Left cardiac atrium (tissue), 4 donors: ENCODE measurements at regions not wholly inside any gene's neighbourhood (a gene's known extent, or its start where the extent isn't known, plus 50 kb on each side); places are given as distances from the start of the nearest gene placed in this dataset.

ENCODE experiments used
- ATAC-seq, 2 donors: fragments of 200-7000 bp; cut with Tn5 transposase; one replicate each; pipeline ENCODE4 v1.9.1; 2020; ENCODE audit warnings: mild to moderate bottlenecking in 2 of 2, moderate library complexity in 2 of 2
- DNase-seq: peaks from one replicate; pipeline ENCODE4 v3.0.0-alpha.2; 2020
- intact Hi-C, 2 donors: fragments of 100-400 bp; cut with DNase I; formaldehyde crosslinking; loops; one replicate each; pipeline versions ENCODE4 v1.14.1 to v1.15.1; 2022 to 2023
- donor health status: DM: no; HTN: yes; CAD: no.
- donor health status: DM: no; HTN: yes; CAD: no; lungs with severe emphysema.
- donor health status: DM: yes; HTN: yes; CAD: no.
- donor health status: Dilated cardiomyopathy.

GRCh38 chr5:14983666-14984441, 112.3 kb upstream of the ANKH start:
- no peak for DNase-seq
- intact Hi-C loops = no loop called here
- ATAC-seq = no peak

- intact Hi-C loops = no loop called here
- ATAC-seq (no peak), DNase-seq (no peak)
Measured at GRCh38 chr5:14980698-14981097, 109.1 kb upstream of the ANKH start.

GRCh38 chr5:14977058-14977685, 105.6 kb upstream of the ANKH start:
- no peak for DNase-seq
- no peak for ATAC-seq
- intact Hi-C loops = no loop called here

- intact Hi-C loops = no loop called here
- DNase-seq (no peak), ATAC-seq (no peak)
Measured at GRCh38 chr5:14976486-14976885, 104.9 kb upstream of the ANKH start.

- ATAC-seq = no peak
- DNase-seq = no peak
- intact Hi-C loops = no loop called here
Measured at GRCh38 chr5:14971873-14972272, 100.3 kb upstream of the ANKH start.

GRCh38 chr5:14968796-14969195, 97.2 kb upstream of the ANKH start:
- no peak for ATAC-seq
- intact Hi-C loops = no loop called here
- no peak for DNase-seq

- intact Hi-C loops = no loop called here
- ATAC-seq (no peak), DNase-seq (no peak)
Measured at GRCh38 chr5:14967166-14967565, 95.6 kb upstream of the ANKH start.

- no peak for ATAC-seq
- intact Hi-C loops = no loop called here
- DNase-seq = no peak
Measured at GRCh38 chr5:14965815-14966214, 94.2 kb upstream of the ANKH start.

- intact Hi-C loops = no loop called here
- DNase-seq (no peak), ATAC-seq (no peak)
Measured at GRCh38 chr5:14962604-14963003, 91.0 kb upstream of the ANKH start.

- intact Hi-C loops = no loop called here
- no peak for DNase-seq
- no peak for ATAC-seq
Measured at GRCh38 chr5:14960120-14960462, 88.5 kb upstream of the ANKH start.

GRCh38 chr5:14959399-14960119, 88.0 kb upstream of the ANKH start:
- intact Hi-C loops = no loop called here
- DNase-seq (no peak), ATAC-seq (no peak)

- DNase-seq (no peak), ATAC-seq (peak in 1 of 2 donors; percentile 40)
- intact Hi-C loops = no loop called here
Measured at GRCh38 chr5:14958188-14958587, 86.6 kb upstream of the ANKH start.

GRCh38 chr5:14956423-14957046, 85.0 kb upstream of the ANKH start:
- DNase-seq = no peak
- intact Hi-C loops = no loop called here
- ATAC-seq = no peak

- intact Hi-C loops = no loop called here
- no peak for DNase-seq
- ATAC-seq = peak; percentile 72 to 81
Measured at GRCh38 chr5:14954616-14955343, 83.2 kb upstream of the ANKH start.

GRCh38 chr5:14954216-14954615, 82.6 kb upstream of the ANKH start:
- intact Hi-C loops = no loop called here
- ATAC-seq (no peak), DNase-seq (no peak)

GRCh38 chr5:14953075-14953607, 81.6 kb upstream of the ANKH start:
- no peak for ATAC-seq
- intact Hi-C loops = no loop called here
- no peak for DNase-seq

- DNase-seq (no peak), ATAC-seq (no peak)
- intact Hi-C loops = loop anchor here in 1 of 2 donors (5.0 kb wide), 1 partner anchor 54 kb away; no protein-coding TSS in a partner anchor
Measured at GRCh38 chr5:14948383-14948782, 76.8 kb upstream of the ANKH start.

GRCh38 chr5:14946815-14947620, 75.4 kb upstream of the ANKH start:
- intact Hi-C loops = loop anchor here in 1 of 2 donors (5.0 kb wide), 1 partner anchor 55 kb away; no protein-coding TSS in a partner anchor
- no peak for DNase-seq
- peak; percentile 41 to 47 for ATAC-seq
